HG03378 (cell line): ENCODE measurements at regions not wholly inside any gene's neighbourhood (a gene's known extent, or its start where the extent isn't known, plus 50 kb on each side); places are given as distances from the start of the nearest gene placed in this dataset.
"Not testable (repeated sequence)": the region's sequence is repeated elsewhere in the genome, so short reads cannot be mapped to it uniquely, and the experiment has no call there.

Experiments used
- ATAC-seq: cut with Tn5 transposase; IDR thresholded peaks from one replicate; pipeline ENCODE4 v1.9.1; 2021; ENCODE audit warnings: mild to moderate bottlenecking, moderate library complexity; ENCODE audit not compliant: unreplicated experiment

DNA sequence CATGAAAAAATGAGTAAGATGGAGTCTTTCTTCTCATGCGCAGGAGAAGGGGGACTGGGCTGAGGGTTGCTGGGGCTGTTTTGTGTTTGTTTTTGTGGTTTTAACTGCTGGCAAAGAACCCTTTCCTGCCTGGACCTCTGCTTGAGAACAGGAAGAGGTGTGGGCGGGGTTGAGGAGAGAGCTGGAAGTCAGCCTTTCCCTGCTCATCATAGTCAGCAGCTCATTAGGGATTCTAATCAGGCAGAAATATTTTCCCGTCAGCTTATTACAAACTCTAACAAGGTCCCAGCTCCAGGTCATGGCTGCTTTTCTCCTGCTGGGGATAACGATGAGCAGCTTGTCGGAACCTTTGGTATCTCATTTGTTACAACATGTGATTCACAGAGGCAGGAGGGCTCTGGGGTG, 185.0 kb upstream of the NRXN3 start:
- ATAC-seq: no peak

GRCh38 chr14:77986773-77987172, 183.4 kb upstream of the NRXN3 start:
- ATAC-seq: no peak

GRCh38 chr14:77988096-77988870, 181.9 kb upstream of the NRXN3 start:
- ATAC-seq: no peak

DNA sequence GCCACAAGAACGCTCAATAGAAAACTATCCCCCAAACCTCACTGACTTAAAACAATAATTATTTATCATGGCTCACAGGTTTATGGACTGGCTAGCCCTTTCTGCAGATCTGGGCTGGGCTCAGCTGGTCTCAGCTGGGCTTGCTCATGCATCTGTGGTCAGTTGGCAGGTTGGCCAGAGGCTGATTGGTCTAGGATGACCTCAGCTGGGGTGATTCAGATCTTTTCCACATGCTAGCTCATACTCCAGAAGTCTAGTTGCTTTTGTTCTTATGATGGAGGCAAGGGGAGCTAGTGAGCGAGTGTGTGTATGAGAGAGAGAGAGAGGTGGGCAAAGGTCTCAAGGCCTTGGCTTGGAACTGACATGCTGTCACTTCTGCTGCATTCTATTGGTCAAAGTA, 181.2 kb upstream of the NRXN3 start:
- ATAC-seq: no peak

GRCh38 chr14:77989441-77989991, 180.7 kb upstream of the NRXN3 start:
- ATAC-seq: no peak

DNA sequence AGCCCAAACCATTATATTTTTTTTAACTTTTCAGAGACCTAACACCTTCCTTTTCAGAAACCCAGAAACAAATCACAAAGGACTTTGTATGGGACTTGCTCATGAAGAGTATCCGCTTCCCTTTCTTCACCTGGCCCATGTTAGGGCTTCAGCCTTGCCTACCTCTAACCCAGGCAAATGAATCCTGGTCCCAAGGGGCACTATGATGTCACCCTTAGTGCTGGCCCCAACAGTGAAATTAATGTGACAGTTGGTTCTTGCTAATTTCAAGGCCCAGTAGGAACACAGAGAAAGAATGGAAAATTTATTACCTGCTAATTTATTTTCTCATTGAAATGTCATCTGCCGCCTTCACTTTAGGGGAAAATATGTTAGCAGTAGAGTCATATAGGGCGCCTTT, 179.8 kb upstream of the NRXN3 start:
- ATAC-seq: no peak

- ATAC-seq: no peak
Measured at GRCh38 chr14:77991128-77991772, 178.9 kb upstream of the NRXN3 start.

GRCh38 chr14:78005325-78005724, 164.8 kb upstream of the NRXN3 start:
- ATAC-seq: peak; percentile 92

DNA sequence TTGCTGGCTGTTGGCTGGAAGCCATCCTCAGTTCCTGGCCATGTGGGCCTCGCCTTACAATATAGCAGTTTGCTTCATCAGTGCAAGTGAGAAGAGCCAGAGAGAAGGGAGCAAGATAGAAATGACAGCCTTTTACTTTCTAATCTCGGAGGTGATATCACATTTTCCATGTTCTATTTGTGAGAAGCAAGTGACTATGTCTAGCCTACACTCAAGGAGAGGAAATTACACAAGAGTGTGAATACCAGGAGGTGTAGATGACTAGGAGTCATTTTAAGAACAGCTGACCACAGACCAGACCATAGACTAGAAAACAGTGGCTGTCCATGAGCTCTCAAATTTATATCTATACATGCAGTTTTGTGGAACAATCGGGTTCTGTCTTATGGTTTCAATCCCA, 163.0 kb upstream of the NRXN3 start:
- peak; percentile 58 for ATAC-seq

DNA sequence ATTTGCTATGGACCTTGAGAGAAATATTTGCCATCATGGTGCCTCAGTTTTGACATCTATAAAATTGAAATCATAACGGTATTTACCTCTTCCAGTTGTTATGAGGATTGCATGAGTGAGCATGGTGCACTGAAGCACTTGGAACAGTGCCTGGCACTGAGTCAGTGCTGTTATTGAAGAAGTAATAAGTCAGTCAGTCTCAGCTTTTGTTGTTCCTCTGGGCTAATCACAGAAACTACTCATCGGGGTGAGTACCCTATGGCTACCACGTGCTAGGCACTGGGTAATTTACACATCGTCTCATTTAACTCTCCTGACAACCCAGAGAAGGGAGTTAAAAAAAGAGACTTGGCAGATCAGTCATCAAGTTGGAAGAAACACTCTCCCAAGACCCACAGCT, 159.5 kb upstream of the NRXN3 start:
- ATAC-seq: no peak

- not testable (repeated sequence) for ATAC-seq
Measured at GRCh38 chr14:78013911-78014310, 156.3 kb upstream of the NRXN3 start.

GRCh38 chr14:78016532-78016931, 153.6 kb upstream of the NRXN3 start:
- no peak for ATAC-seq

- ATAC-seq: no peak
Measured at GRCh38 chr14:78018283-78018682, 151.9 kb upstream of the NRXN3 start.

- peak; percentile 88 for ATAC-seq
Measured at GRCh38 chr14:78022059-78022458, 148.1 kb upstream of the NRXN3 start.

DNA sequence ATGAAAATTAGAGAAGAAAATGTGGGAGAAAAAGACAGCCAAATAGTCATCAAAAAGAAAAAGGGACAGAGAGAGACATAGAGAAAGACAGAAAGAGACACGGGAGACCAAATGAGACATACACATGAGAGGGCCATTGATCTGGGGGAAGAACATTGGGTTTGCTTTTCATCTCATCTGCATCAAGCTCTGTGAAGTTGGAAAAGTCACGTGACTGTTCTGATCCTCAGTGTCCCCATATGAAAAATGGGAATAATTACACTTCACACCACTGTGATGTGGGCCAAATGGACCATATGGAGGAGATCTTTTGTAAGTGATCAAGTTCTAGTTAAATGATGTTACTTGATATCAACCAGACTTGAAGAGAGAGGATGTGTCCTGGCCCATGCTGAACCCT, 147.1 kb upstream of the NRXN3 start:
- ATAC-seq: no peak

- no peak for ATAC-seq
Measured at GRCh38 chr14:78028471-78028870, 141.7 kb upstream of the NRXN3 start.

DNA sequence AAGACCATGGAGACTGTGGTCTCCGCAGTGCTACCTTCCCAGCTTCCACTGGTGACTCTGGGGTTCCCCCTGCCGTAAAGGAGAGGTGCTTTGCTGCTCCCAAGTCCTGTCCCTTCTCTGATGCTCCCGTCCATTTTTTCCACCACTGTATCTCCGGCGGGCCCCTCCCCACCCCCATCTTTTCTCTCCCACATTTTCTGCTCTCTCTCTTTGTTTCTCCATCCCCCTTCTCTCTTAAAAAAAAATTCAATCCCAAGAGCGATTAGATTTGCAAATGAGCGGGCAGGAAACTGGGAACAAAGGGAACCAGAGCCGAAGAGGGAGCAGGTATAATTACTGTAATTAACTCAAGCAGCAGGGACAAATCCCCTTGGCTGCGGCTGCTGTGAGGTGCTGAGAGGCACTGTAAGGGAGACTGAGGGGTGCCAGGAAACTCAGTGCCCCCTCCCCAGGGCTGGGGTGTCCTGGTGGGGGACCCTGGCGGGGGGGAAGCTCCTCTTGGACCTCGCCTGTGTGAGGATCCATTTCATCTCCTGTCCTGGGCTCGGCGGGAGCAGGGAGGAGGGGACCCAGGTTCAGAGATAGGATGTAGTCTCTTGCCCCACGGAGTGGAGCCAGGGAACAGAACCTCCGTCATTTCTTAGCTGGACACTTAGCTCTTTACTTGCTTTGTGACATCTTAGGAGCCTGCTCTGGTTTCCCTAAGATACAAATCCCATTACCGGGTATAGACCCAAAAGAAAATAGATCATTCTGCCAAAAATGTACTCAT, 140.4 kb upstream of the NRXN3 start:
- no peak for ATAC-seq

- no peak for ATAC-seq
Measured at GRCh38 chr14:78043349-78043748, 126.8 kb upstream of the NRXN3 start.

GRCh38 chr14:78048120-78048519, 122.1 kb upstream of the NRXN3 start:
- ATAC-seq: no peak

DNA sequence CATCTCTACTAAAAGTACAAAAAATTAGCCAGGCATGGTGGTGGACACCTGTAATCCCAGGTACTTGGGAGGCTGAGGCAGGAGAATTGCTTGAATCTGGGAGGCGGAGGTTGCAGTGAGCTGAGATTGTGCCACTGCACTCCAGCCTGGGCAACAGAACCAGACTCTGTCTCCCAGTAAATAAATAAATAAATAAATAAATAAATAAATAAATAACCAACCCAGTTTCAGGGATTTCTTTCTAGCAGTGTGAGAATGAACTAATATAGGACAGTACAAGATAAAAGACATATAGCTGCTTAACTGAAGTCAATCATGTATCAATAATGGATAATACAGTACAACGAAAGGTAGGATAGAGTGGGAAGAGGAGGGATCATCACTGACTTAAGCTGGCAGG, 113.3 kb upstream of the NRXN3 start:
- not testable (repeated sequence) for ATAC-seq

- ATAC-seq: no peak
Measured at GRCh38 chr14:78070344-78070743, 99.8 kb upstream of the NRXN3 start.
